ENCODE measurements at regions not wholly inside any gene's neighbourhood (a gene's known extent, or its start where the extent isn't known, plus 50 kb on each side); places are given as distances from the start of the nearest gene placed in this dataset.

- TF ChIP-seq CTCF (IDR thresholded peaks at IDR 0.05): no peak
- no peak for TF ChIP-seq POLR2A (IDR thresholded peaks at IDR 0.05)
- no peak for TF ChIP-seq POLR2AphosphoS5 (IDR thresholded peaks at IDR 0.05)
These were observed 52.5 kb downstream of the CRPPA start for GRCh38 chr7:16368885-16369284.
